SKM-1 (cell line): ENCODE measurements at regions not wholly inside any gene's neighbourhood (a gene's known extent, or its start where the extent isn't known, plus 50 kb on each side); places are given as distances from the start of the nearest gene placed in this dataset.

Experiments used
- DNase-seq: peaks from one replicate; lab custom pipeline; 2025; ENCODE audit not compliant: unreplicated experiment; lab: John Stamatoyannopoulos, UW

DNA sequence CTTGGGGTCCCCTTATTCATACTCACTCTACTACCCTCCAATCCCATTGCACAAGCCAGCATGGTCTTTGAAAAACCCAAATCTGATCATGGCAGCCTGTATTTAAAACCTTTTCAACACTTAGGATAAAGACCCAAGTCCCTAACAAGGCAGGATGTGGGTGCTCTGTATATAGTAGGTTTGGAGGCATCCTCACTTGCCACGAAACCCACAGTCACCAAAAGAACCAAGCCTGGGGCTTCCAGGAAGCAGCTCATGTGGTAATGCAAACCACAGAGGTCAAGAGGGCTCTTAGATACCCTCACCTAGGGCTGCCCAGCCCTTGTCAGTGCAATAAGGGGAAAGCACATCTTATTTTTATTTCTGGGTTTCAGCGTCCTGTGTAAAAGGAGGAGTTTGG lies 218.6 kb upstream of the ASIC2 start:
- DNase-seq: no peak

DNA sequence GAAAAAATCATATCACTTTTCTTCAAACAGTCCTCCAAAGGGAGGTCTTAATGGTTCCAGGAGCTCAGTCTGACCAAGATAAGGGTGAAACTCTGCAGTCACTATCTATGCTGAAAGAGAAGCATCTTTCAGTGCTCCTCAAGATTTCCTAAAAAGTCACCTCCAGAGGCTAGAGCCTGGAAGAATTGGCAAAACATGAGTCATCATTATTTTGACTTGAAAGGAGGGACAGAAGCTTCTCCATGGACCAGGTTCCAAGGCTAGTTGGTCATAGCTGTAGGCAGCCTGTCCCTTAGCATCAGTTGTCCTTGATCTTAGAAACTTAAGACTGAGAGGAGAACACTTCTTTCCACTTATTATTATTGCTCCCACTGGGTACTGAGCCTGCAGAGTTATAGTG lies 219.0 kb upstream of the ASIC2 start:
- no peak for DNase-seq

DNA sequence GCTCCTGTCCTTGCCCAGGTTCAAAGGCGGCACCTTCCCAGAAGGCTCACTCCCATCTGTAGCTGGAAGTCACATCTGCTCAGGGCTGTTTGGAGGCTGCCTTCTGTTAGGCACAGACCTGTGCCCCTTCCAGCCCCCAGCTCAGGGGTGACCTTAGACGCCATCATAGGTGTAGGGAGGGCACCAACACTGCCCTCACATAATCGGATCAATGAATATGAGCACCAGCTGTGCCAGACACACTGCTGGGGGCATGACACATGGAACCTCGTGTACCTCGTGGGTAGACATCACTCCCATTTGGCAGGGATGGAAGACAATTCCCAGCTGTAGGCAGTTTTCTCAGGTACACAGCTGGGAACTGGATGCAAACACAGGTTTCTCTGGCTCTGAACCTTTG lies 220.7 kb upstream of the ASIC2 start:
- no peak for DNase-seq

DNA sequence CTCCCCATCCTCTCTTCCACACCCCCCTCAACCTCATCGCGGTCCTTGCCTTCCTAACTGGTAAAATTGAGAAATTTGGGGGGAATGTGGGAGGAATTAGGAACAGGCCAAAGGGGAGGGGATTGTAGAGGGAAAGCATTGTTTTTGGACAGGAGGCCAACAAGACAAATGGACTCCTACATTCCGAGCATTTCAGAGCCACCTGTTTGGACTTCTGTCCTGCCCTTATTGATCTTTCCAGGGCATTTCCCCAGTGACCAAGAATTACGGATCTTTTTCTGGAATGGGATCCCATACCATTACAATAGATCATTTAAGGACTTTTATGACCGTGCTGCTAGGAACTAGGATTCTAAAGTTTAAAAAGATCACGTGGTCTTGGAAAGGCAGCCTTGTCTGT lies 221.3 kb upstream of the ASIC2 start:
- DNase-seq: no peak

DNA sequence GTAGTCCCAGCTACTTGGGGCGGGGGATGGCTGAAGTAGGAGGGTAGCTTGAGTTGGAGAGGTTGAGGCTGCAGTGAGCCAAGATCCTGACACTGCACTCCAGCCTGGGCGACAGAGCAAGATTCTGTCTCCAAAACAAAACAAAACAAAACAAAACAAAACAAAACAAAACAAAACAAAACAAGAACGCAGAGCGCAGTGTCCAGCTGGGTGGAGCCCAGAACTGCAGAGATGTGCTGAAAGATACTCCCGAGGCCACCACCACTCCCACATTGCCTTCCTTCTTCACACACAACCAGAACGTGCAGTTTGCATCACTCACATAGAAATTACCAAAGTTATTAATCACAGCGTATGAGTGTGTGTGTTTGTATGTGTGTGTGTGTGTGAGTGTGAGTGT lies 222.9 kb upstream of the ASIC2 start:
- no peak for DNase-seq

DNA sequence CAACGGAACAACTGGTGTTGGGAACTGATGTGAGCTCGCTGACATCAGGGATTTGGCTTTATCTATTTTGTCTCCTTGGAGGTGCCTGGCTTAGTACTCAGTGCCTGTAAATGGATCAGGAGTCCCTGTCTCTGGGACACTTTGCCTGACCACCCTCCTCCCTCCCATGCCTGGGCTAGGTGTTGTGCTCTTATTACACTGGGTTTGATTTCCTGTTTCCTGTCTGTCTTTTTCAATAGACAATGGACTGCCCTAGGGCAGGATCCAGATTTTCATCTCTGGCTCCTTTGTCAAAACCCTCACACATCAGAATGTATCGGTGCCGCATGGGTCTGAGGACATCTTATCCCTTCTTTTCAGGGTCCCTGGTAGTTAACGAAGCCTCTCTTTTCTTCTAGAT lies 223.6 kb upstream of the ASIC2 start:
- no peak for DNase-seq

DNA sequence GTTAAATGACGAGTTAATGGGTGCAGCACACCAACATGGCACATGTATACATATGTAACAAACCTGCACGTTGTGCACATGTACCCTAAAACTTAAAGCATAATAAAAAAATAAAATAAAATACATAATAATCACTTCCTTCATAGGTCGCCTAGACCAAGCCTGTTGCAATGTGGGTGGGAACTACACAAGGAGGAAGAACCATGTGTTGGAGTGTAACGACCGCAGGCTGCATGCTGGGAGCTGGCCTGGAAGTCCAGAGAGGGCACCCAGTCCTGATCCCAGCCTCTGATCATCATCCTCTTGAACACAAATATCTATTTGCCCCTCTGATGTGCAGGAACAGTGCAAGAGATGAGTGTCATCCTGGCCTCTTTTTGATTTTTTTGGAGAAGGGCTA lies 224.7 kb upstream of the ASIC2 start:
- no peak for DNase-seq

DNA sequence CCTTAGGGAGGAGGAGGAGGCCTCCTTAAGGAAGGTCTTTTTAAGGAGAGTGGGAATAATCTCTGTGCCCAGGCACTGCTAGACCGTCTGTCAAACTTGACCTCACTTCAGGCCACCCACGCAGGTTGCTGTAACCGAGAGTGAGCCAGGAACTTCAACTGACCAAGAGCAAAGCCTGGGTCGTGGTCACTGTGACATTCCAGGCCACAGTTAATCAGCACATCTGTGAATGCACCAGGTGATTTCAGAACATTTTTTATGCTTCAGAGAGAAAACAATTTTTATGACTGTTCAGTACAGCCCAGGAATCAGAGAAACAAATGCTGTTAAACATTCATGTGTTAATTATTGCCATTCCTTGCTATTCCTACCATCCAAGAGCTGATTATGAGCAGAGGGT lies 226.6 kb upstream of the ASIC2 start:
- DNase-seq: no peak

DNA sequence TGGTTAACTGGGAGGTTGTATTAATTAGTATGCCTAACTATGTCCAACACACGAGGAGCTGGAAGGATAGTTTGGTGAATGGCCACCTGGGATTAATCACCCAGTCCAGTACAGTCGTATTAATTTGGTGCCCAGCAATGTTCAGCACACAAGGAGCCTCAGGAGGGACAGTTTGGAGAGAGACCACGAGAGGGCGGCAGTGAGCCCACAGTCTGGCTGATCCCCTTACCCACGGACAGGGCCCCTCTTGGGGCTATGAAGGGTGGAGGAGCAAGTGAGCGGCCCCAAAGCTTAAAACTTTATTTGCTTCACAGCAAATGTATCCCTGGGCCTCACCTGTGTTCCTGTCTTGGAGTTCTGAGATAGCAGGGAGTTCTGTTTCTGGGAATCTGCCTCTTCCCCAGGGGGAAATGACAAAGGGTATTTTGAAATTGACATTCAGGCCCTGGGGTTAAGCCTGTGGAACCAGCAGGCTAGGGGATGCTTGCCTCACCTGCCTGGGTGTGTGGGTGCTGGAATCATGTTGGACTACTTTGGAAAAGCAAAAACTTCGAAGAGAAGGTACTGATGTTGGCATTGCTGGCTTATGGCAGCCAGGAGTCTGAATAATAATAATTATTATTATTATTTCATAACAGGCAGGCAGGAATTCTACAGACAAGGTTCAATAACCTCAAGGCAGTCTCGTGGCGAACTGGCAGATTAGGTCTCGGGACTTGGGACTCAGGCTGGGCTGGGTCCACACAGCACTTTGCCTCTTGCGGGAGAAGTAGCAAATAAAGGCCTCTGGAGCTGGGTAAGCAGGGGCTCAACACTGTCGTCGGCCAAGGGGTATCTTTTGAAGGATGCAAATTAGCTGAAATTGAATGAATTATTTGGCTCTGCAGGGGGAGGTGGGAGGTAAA lies 227.6 kb upstream of the ASIC2 start:
- no peak for DNase-seq

DNA sequence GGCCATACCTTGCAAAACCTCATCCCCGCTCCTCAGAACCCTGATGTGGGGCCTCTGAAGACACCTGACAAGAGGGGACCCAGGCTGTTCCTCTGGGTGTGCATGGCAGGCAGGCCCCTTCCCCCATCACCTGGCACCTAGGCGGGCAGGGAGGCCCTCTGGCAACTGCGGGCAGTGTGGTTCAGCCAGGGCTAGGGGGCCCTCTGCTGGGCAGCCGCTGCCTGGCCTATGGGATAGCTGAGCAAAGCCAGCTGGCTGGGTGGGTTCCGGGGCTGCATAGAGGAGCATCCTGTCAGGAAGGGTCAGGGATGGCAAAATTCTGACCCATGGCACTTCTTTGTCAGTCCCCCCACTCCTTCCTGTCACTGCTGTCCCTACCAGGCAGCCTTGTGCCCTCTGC lies 228.7 kb upstream of the ASIC2 start:
- DNase-seq: no peak

DNA sequence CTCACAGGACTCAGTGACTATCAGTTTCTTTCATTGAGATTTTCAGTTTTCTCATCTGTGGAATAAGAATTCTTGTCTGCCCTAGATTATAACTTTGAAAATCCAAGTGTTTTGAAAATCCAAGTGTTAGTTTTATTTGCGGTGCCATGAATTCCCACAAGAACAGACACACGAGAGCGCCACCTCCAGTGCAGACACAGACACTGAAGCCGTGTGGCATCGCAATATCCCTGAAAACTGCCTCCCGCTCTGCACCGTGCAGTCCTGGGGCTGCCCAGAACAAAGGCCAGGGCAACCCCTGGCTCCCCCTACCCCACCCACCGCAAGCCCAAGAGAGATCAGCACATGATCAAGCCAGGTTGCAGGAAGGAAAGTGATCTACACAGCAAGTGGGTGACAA lies 229.5 kb upstream of the ASIC2 start:
- no peak for DNase-seq

DNA sequence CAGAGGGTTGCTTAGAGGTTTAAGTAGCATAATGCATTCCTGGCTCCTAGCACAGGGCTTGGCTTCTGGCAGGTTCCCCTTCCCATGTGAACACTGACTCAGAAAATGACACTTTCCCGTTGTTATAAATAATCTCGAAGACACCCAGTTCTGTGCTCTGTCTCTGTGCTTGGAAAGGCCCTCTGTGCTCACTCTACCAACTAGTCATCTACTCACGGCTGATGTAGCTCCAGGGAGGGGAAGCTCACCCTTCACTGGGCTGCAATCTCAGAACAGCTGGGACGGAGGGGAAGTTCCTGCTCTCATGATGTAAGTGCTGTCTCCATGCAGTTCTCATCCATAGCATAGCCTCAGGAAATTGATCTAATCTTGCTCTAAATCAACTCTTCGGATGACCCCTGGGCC lies 230.5 kb upstream of the ASIC2 start:
- no peak for DNase-seq

DNA sequence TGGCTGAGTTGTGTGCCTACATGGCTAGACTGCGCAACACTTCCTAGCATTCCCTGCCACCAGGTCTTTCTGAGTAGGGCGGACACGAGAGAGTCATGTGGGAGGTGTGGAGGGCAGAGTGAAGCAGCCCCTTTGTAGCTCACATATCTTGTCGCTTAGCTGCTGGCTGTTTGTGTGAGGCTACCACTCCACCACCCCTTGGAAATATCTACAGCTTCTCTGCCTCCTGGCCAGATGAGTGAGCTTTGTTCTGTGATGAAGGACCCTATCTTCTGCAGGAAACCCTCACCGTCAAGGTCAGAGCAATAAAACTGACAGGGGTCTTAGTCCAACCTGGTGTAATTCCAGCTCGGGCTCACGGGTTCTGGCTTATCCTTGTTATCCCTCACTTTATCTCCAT lies 232.1 kb upstream of the ASIC2 start:
- DNase-seq: no peak

DNA sequence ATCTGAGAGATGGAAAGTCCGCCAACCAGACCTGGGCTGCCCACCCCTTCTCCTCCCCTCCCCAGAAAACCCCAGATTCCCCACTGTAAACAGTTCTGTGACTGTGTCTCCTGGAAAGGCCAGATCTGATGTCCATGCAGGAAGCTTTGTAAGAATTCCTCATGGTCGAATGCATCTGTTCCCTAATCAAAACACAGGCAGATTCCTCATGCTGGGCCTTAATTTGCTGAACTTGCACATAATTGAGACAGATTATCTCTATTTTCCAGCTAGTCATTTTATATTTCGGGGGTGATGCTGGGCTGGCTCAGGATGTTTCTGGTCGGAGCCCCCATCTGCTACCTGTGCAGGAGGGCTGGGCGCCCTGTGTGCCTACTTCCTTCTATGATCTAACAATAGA lies 233.6 kb upstream of the ASIC2 start:
- no peak for DNase-seq

DNA sequence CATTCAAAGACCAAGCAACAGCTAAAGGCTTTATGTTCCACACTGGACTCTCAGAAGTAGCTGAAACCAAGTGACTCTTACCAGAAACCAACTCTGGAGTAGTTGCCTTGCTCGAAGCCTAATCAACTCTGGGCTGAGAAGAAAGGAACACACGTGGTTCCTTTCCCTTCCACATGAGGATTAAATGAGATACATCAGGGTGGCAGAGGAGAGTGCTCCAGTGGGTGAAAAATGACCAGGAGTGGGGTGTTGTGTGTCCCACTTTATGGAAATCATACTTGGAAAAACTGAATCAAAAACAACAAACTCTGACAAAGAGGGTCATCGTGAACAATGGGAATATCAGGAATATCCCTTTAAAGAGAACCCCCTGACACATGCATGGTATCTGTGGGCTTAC lies 234.2 kb upstream of the ASIC2 start:
- no peak for DNase-seq

DNA sequence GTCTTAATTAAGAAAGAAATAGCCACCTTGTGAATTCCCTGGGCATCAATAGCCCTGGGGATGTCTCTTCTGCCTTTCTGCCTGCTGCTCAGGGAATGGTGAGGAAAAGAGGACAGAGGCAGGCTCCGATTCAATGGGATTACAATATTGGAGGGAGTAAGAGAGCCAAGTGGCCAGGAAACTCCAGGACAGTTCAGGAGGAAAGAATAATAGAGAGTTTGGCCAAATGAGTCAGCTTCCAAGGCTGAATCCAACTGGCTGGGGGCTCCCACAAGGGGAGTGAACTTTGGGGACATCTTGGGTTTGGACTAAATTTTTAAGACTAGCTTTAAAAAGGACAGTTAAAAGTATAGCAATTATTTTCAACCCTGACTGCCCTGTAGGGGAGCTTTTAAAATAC lies 235.8 kb upstream of the ASIC2 start:
- DNase-seq: no peak

DNA sequence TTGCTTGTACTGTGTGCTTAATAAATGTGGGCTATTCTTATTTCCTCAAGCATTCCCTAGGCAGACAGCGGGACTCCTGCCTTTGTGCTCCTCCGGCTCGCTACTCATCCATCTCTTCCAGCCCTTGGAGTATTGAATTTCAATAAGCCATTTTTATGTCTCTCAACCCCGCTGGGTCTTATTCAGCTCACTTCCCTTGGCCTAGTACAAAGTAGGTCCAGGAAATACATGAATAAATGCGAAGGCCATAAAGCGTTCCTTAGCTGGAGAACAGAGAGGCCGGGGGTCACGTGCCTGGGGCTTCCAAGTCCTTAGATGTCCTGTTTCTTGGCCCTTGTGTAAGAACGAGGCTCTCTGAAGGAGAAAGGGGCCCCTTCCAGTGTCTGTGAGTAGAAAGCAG lies 236.7 kb upstream of the ASIC2 start:
- no peak for DNase-seq

DNA sequence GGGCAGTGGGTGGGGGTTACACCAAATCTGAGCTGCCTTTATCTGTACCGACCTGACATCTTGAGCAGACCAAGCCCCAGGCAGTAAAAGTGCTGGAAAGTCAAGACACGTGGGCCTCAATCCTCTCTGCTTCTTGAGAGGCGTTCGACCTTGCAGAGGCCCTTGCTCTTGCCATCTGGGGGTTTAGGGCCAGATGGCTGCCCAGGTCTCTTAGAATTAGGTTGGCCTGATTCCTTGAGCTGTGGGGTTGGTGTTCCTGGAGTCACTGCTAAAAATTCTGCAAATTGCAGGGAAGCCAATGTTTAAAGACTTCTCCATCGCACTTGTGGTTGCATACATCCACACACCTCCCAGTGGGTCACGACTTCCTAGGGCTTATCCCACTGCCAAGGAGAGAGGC lies 238.2 kb upstream of the ASIC2 start:
- no peak for DNase-seq

DNA sequence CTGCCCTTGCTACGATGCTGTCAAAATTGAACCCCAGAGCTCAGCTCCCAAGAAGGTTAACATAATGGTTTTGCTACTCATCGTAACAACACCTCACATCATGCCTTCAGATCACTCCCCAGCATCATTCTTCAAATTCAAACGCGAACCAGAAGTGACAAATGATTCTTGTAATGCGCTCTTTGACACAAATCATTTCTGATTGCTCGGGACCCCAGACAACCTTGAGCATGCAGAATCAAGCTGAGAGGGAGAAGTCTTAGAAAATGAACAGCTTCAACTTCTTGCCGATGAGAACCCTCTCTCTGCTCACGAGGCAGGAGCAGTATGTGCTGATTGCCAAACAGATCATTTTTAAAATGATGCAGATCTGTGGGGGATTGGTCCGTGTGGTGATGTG lies 241.0 kb upstream of the ASIC2 start:
- no peak for DNase-seq

DNA sequence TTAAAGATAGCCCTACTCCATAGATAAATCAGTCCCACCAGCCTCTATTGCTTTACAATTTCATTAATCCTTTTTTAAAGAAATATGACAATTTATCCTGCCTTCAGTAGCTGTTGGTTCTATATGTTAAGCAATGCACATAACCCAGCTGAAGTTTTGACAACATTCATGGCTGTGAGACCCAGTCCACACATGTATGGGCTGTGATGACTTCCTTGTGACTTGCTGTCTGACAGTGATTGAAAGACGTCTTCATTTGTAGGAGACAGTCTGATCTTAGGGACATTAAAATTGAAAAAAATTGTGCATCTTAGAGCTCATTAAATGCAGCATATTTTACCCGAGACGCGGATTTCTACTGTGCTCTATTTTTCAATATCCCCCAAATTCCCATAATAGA lies 252.0 kb upstream of the ASIC2 start:
- no peak for DNase-seq

DNA sequence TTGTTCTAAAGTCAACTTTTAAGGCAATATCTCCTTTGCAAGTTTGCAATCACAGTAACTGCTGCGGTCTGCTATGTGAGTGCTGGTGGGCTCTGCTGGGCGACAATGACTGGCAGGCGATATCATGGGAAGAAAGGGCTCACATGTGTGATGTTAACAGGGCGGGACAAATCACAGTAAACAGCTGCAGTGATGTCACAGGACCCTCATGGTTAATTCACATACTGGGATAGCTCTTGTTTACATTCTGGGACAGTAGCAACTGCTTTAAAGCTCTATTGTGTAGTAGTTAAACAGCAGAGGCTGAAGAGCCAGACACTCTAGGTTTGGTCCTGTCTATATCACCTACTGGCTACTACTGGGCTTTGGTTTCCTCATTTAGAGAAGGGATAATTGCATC lies 257.2 kb upstream of the ASIC2 start:
- DNase-seq: no peak

DNA sequence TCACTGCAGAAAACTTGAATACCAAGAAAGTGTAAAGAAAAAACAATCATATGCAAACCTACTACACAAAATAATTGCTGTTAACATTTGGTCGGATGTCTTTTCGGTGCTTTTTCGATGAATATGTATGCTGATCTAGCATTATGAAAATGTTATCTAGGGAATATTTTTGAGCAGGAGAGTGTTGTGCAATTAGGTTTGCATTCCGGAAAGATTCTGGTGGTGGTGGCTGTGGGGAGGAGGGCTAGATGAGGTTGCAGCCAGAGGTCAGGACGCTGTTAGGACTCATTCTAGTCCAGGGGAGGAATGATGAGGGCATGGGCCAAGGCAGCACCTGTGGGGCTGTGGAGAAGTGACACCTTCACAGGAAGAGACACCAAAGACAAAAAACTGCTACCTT lies 258.0 kb upstream of the ASIC2 start:
- no peak for DNase-seq

DNA sequence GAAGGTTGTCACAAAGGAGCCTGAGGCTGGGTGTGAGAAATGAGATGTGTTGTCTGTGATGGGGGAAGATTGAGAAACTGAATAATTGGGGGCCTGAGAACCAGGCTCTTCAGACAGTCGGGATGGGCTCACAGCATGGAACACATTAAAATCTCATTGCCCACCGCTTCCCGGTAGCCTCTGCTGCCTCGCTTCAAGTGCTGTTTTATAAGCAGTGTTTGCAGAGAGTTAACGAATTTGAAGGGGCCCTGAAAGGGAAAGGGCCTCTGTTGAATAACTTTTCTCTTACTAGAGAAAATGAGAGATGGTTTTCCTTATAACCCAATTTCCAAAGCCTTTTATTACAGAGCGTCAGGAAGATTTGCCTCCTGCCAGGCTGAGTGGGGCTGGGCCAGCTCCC lies 258.8 kb upstream of the ASIC2 start:
- no peak for DNase-seq
